ENCODE measurements at regions not wholly inside any gene's neighbourhood (a gene's known extent, or its start where the extent isn't known, plus 50 kb on each side); places are given as distances from the start of the nearest gene placed in this dataset.
"Not testable (repeated sequence)": the region's sequence is repeated elsewhere in the genome, so short reads cannot be mapped to it uniquely, and the experiment has no call there.

DNA sequence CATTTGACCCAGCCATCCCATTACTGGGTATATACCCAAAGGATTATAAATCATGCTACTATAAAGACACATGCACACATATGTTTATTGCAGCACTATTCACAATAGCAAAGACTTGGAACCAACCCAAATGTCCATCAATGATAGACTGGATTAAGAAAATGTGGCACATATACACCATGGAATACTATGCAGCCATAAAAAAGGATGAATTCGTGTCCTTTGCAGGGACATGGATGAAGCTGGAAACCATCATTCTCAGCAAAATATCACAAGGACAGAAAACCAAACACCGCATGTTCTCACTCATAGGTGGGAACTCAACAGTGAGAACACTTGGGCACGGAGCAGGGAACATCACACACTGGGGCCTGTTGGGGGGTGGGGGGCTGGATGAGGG lies 290.0 kb upstream of the HNRNPA3 start:
- TF ChIP-seq ZNF619 (CRISPR knock-in tag; IDR thresholded peaks at IDR 0.05); MAFF (IDR thresholded peaks at IDR 0.05; ENCODE audit: low read depth, low read length); MZF1 (CRISPR knock-in tag; IDR thresholded peaks at IDR 0.05; ENCODE audit: borderline replicate concordance); RBM22 (optimal IDR thresholded peaks at IDR 0.05; ENCODE audit: low read length); ZNF44 (CRISPR knock-in tag; IDR thresholded peaks at IDR 0.05); RAD21 (CRISPR knock-in tag; IDR thresholded peaks at IDR 0.05); STAG1 (CRISPR knock-in tag; IDR thresholded peaks at IDR 0.05); ZNF121 (CRISPR knock-in tag; IDR thresholded peaks at IDR 0.05); XRCC5 (optimal IDR thresholded peaks at IDR 0.05; ENCODE audit: low read length); KLF16 (CRISPR knock-in tag; IDR thresholded peaks at IDR 0.05): not testable (repeated sequence)
- TF ChIP-seq, protein P1, sequence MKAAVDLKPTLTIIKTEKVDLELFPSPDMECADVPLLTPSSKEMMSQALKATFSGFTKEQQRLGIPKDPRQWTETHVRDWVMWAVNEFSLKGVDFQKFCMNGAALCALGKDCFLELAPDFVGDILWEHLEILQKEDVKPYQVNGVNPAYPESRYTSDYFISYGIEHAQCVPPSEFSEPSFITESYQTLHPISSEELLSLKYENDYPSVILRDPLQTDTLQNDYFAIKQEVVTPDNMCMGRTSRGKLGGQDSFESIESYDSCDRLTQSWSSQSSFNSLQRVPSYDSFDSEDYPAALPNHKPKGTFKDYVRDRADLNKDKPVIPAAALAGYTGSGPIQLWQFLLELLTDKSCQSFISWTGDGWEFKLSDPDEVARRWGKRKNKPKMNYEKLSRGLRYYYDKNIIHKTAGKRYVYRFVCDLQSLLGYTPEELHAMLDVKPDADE (CRISPR knock-in tag; IDR thresholded peaks at IDR 0.05), result not testable (repeated sequence)
- TF ChIP-seq, protein P2, sequence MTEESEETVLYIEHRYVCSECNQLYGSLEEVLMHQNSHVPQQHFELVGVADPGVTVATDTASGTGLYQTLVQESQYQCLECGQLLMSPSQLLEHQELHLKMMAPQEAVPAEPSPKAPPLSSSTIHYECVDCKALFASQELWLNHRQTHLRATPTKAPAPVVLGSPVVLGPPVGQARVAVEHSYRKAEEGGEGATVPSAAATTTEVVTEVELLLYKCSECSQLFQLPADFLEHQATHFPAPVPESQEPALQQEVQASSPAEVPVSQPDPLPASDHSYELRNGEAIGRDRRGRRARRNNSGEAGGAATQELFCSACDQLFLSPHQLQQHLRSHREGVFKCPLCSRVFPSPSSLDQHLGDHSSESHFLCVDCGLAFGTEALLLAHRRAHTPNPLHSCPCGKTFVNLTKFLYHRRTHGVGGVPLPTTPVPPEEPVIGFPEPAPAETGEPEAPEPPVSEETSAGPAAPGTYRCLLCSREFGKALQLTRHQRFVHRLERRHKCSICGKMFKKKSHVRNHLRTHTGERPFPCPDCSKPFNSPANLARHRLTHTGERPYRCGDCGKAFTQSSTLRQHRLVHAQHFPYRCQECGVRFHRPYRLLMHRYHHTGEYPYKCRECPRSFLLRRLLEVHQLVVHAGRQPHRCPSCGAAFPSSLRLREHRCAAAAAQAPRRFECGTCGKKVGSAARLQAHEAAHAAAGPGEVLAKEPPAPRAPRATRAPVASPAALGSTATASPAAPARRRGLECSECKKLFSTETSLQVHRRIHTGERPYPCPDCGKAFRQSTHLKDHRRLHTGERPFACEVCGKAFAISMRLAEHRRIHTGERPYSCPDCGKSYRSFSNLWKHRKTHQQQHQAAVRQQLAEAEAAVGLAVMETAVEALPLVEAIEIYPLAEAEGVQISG (CRISPR knock-in tag; IDR thresholded peaks at IDR 0.05), result not testable (repeated sequence)

All from HepG2 (cell line).